ENCODE measurements at regions not wholly inside any gene's neighbourhood (a gene's known extent, or its start where the extent isn't known, plus 50 kb on each side); places are given as distances from the start of the nearest gene placed in this dataset.

GRCh38 chr4:148643851-148644250 lies 201.6 kb upstream of the NR3C2 start:
- TF ChIP-seq POLR2A (IDR thresholded peaks at IDR 0.05): no peak
- TF ChIP-seq, protein P1, sequence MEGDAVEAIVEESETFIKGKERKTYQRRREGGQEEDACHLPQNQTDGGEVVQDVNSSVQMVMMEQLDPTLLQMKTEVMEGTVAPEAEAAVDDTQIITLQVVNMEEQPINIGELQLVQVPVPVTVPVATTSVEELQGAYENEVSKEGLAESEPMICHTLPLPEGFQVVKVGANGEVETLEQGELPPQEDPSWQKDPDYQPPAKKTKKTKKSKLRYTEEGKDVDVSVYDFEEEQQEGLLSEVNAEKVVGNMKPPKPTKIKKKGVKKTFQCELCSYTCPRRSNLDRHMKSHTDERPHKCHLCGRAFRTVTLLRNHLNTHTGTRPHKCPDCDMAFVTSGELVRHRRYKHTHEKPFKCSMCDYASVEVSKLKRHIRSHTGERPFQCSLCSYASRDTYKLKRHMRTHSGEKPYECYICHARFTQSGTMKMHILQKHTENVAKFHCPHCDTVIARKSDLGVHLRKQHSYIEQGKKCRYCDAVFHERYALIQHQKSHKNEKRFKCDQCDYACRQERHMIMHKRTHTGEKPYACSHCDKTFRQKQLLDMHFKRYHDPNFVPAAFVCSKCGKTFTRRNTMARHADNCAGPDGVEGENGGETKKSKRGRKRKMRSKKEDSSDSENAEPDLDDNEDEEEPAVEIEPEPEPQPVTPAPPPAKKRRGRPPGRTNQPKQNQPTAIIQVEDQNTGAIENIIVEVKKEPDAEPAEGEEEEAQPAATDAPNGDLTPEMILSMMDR (IDR thresholded peaks at IDR 0.05): no peak

Measured in Peyer's patch (tissue), 4 donors.